Thymus (tissue), 11 donors: ENCODE measurements at regions not wholly inside any gene's neighbourhood (a gene's known extent, or its start where the extent isn't known, plus 50 kb on each side); places are given as distances from the start of the nearest gene placed in this dataset.
"Not testable (repeated sequence)": the region's sequence is repeated elsewhere in the genome, so short reads cannot be mapped to it uniquely, and the experiment has no call there.

Experiments
- DNase-seq, 9 donors: peaks; one replicate each; pipeline ENCODE4 v3.0.0-alpha.2; 2013; ENCODE audit warnings: low spot score in 9 of 9, low read depth in 6 of 9, missing footprints in 1 of 9
- H3K27ac ChIP-seq, 2 donors: one replicate each; pipeline ENCODE4 v1.5.1; 2013; ENCODE audit warnings: control low read depth in 1 of 2, low read depth in 1 of 2, low read length in 1 of 2, mild to moderate bottlenecking in 1 of 2, moderate library complexity in 1 of 2
- H3K27me3 ChIP-seq, 2 donors: one replicate each; pipeline ENCODE4 v1.5.1; 2013; ENCODE audit warnings: low read length in 1 of 2; ENCODE audit not compliant: control insufficient read depth in 2 of 2, insufficient read depth in 1 of 2
- H3K36me3 ChIP-seq, 2 donors: one replicate each; pipeline ENCODE4 v1.5.1; 2013; ENCODE audit warnings: low read length in 1 of 2, mild to moderate bottlenecking in 1 of 2, moderate library complexity in 1 of 2; ENCODE audit not compliant: control insufficient read depth in 2 of 2, insufficient read depth in 2 of 2
- H3K4me1 ChIP-seq, 2 donors: one replicate each; pipeline ENCODE4 v1.5.1; 2013; ENCODE audit warnings: low read length in 2 of 2; ENCODE audit not compliant: control insufficient read depth in 2 of 2, insufficient read depth in 2 of 2
- H3K4me3 ChIP-seq, 2 donors: one replicate each; pipeline ENCODE4 v1.5.1; 2013; ENCODE audit warnings: low read length in 2 of 2, control low read depth in 1 of 2, mild to moderate bottlenecking in 1 of 2
- H3K9me3 ChIP-seq, 2 donors: one replicate each; pipeline ENCODE4 v1.5.1; 2013; ENCODE audit warnings: low read length in 1 of 2, mild to moderate bottlenecking in 1 of 2; ENCODE audit not compliant: control insufficient read depth in 2 of 2, insufficient read depth in 1 of 2
- WGBS: extraction: QIAGEN DNeasy Blood & Tissue Kit; methylation state at CpG from one replicate; pipeline ENCODE4 v1.1.7; 2013; 5-methylcytosine and 5-hydroxymethylcytosine counted together
- donor health status: healthy.

- no peaks in the 10 kb centered on the region for H3K4me1 ChIP-seq
- 90% methylated on average over 2 of the region's 2 CpGs for WGBS
- H3K27me3 ChIP-seq, result no peaks in the 10 kb centered on the region
- H3K9me3 ChIP-seq, result peaks cover 0 to 18% of the 10 kb centered on the region in 2 donors
- no peaks in the 10 kb centered on the region for H3K36me3 ChIP-seq
- no peak overlapping the region for H3K4me3 ChIP-seq
- no peak overlapping the region for H3K27ac ChIP-seq
- DNase-seq, result no peak
Observed at GRCh38 chr16:61471023-61471422, 565.2 kb downstream of the CDH8 start.

GRCh38 chr16:61465285-61465684 is 571.0 kb downstream of the CDH8 start:
- 91% methylated on average over 3 of the region's 3 CpGs for WGBS
- Histone ChIP-seq H3K4me3 (no peak overlapping the region), H3K36me3 (no peaks in the 10 kb centered on the region), H3K27ac (no peak overlapping the region), H3K9me3 (peaks cover 0 to 5% of the 10 kb centered on the region in 2 donors), H3K27me3 (no peaks in the 10 kb centered on the region), H3K4me1 (no peaks in the 10 kb centered on the region)
- DNase-seq, result no peak

- H3K27me3 ChIP-seq, result no peaks in the 10 kb centered on the region
Observed at GRCh38 chr16:61460020-61460419, 576.2 kb downstream of the CDH8 start.

GRCh38 chr16:61435346-61435745 is 600.9 kb downstream of the CDH8 start:
- Histone ChIP-seq H3K4me3 (no peak overlapping the region), H3K36me3 (no peaks in the 10 kb centered on the region), H3K9me3 (no peaks in the 10 kb centered on the region), H3K27ac (no peak overlapping the region), H3K27me3 (no peaks in the 10 kb centered on the region), H3K4me1 (no peaks in the 10 kb centered on the region)
- WGBS, result 84% methylated on average over 2 of the region's 2 CpGs
- DNase-seq, result no peak

More at GRCh38 chr16:61460020-61460419, 576.2 kb downstream of the CDH8 start:
- Histone ChIP-seq H3K9me3 (peaks cover 0 to 10% of the 10 kb centered on the region in 2 donors), H3K27ac (no peak overlapping the region), H3K36me3 (no peaks in the 10 kb centered on the region), H3K4me1 (no peaks in the 10 kb centered on the region), H3K4me3 (no peak overlapping the region)
- WGBS, result 90% methylated on average over 3 of the region's 3 CpGs
- DNase-seq, result no peak

- H3K9me3 ChIP-seq, result no peaks in the 10 kb centered on the region
- no peaks in the 10 kb centered on the region for H3K27me3 ChIP-seq
- no peaks in the 10 kb centered on the region for H3K36me3 ChIP-seq
- H3K4me3 ChIP-seq, result no peak overlapping the region
- no peaks in the 10 kb centered on the region for H3K4me1 ChIP-seq
- DNase-seq, result no peak
- no peak overlapping the region for H3K27ac ChIP-seq
- 66% methylated on average over 4 of the region's 4 CpGs for WGBS
Observed at GRCh38 chr16:61432421-61432820, 603.8 kb downstream of the CDH8 start.

GRCh38 chr16:61421111-61421510 is 615.1 kb downstream of the CDH8 start:
- Histone ChIP-seq H3K27ac (no peak overlapping the region), H3K36me3 (no peaks in the 10 kb centered on the region), H3K4me1 (no peaks in the 10 kb centered on the region), H3K9me3 (no peaks in the 10 kb centered on the region), H3K27me3 (no peaks in the 10 kb centered on the region), H3K4me3 (no peak overlapping the region)
- no peak for DNase-seq
- WGBS, result 95% methylated on average over 4 of the region's 4 CpGs

- Histone ChIP-seq H3K27ac (no peak overlapping the region), H3K36me3 (no peaks in the 10 kb centered on the region), H3K4me3 (no peak overlapping the region), H3K9me3 (no peaks in the 10 kb centered on the region), H3K27me3 (no peaks in the 10 kb centered on the region), H3K4me1 (no peaks in the 10 kb centered on the region)
- 64% methylated on average over 2 of the region's 2 CpGs for WGBS
- no peak for DNase-seq
Observed at GRCh38 chr16:61419791-61420190, 616.4 kb downstream of the CDH8 start.

- not testable (repeated sequence) for H3K4me1 ChIP-seq, DNase-seq, H3K27me3 ChIP-seq, H3K9me3 ChIP-seq, H3K27ac ChIP-seq, H3K36me3 ChIP-seq, H3K4me3 ChIP-seq
Observed at GRCh38 chr16:61418802-61419201, 617.4 kb downstream of the CDH8 start.

GRCh38 chr16:61415126-61415525 is 621.1 kb downstream of the CDH8 start:
- Histone ChIP-seq H3K4me1 (no peaks in the 10 kb centered on the region), H3K9me3 (no peaks in the 10 kb centered on the region), H3K27ac (no peak overlapping the region), H3K27me3 (no peaks in the 10 kb centered on the region), H3K4me3 (no peak overlapping the region), H3K36me3 (no peaks in the 10 kb centered on the region)
- WGBS, result 88% methylated on average over 3 of the region's 3 CpGs
- no peak for DNase-seq

- H3K4me1 ChIP-seq, result no peaks in the 10 kb centered on the region
- no peaks in the 10 kb centered on the region for H3K9me3 ChIP-seq
- no peak for DNase-seq
- H3K27me3 ChIP-seq, result no peaks in the 10 kb centered on the region
- H3K36me3 ChIP-seq, result no peaks in the 10 kb centered on the region
- H3K27ac ChIP-seq, result no peak overlapping the region
- WGBS, result 68% methylated on average over 5 of the region's 5 CpGs
- H3K4me3 ChIP-seq, result no peak overlapping the region
Observed at GRCh38 chr16:61413021-61413420, 623.2 kb downstream of the CDH8 start.
